ENCODE measurements at regions not wholly inside any gene's neighbourhood (a gene's known extent, or its start where the extent isn't known, plus 50 kb on each side); places are given as distances from the start of the nearest gene placed in this dataset.
A peak's percentile ranks its signal among the peaks of the same experiment; 100 is the strongest.

DNA sequence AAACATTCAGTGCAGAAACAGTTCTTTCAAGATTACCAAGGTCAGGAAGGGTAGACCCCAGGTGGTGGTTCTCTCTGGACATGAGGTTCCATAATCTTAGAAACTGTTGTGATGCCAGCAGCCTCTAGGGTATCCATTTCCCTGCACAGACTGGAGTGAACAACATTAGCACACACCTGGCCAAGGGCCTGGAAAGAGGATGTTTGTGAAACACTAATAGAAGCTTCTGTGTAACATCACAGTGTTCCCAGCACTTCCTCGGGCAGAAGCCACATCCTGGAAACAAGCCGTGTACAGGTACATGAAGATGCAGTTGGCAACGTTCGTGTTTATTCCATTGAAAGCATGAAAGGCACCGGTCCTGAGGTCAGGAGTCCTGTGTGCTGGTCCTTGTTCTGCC, 598.2 kb upstream of the KLF4 start:
- H3K36me3 ChIP-seq (ENCODE audit: insufficient read depth) = no peaks in the 10 kb centered on the region; the same call in 1 of the 2 replicates
- ATAC-seq (no peak), DNase-seq (ENCODE audit: low spot score) (no peak)
- no peak overlapping the region for H3K4me2 ChIP-seq
- H3K27me3 ChIP-seq (ENCODE audit: insufficient read depth) = peaks cover 14% of the 10 kb centered on the region
- Mint-ChIP-seq H3K27me3 (ENCODE audit: insufficient read depth, low read depth, poor library complexity) (peaks cover 6% of the 10 kb centered on the region), H3K27ac (no peak overlapping the region), H3K9me3 (peaks cover 12% of the 10 kb centered on the region; the same call in 2 of the 3 replicates), H3K4me1 (peaks cover 17% of the 10 kb centered on the region), H3K4me3 (no peak overlapping the region), H3K36me3 (ENCODE audit: low read depth) (peaks cover 6% of the 10 kb centered on the region)
- no peak overlapping the region for H3K27ac ChIP-seq (ENCODE audit: low read depth)
- no peak overlapping the region for H2AFZ ChIP-seq
- no peak overlapping the region for H3K4me3 ChIP-seq
- H4K20me1 ChIP-seq (replicated peaks; ENCODE audit: insufficient read depth) = no peaks in the 10 kb centered on the region
- no peaks in the 10 kb centered on the region for H3F3A ChIP-seq (replicated peaks; ENCODE audit: low read depth)
- peaks cover 48% of the 10 kb centered on the region for H3K9me2 ChIP-seq (ENCODE audit: insufficient read depth)
- peaks cover 22% of the 10 kb centered on the region for H3K4me1 ChIP-seq (ENCODE audit: insufficient read depth)
- TF ChIP-seq, protein P1, sequence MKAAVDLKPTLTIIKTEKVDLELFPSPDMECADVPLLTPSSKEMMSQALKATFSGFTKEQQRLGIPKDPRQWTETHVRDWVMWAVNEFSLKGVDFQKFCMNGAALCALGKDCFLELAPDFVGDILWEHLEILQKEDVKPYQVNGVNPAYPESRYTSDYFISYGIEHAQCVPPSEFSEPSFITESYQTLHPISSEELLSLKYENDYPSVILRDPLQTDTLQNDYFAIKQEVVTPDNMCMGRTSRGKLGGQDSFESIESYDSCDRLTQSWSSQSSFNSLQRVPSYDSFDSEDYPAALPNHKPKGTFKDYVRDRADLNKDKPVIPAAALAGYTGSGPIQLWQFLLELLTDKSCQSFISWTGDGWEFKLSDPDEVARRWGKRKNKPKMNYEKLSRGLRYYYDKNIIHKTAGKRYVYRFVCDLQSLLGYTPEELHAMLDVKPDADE (IDR thresholded peaks at IDR 0.05) = no peak
- TF ChIP-seq EZH2phosphoT487 (IDR thresholded peaks at IDR 0.05; ENCODE audit: unreplicated experiment) = no peak
- TF ChIP-seq ZNF331 (CRISPR knock-in tag; IDR thresholded peaks at IDR 0.05; ENCODE audit: low read depth) = no peak
- no peaks in the 10 kb centered on the region for H3K79me2 ChIP-seq (replicated peaks; ENCODE audit: insufficient read depth)

DNA sequence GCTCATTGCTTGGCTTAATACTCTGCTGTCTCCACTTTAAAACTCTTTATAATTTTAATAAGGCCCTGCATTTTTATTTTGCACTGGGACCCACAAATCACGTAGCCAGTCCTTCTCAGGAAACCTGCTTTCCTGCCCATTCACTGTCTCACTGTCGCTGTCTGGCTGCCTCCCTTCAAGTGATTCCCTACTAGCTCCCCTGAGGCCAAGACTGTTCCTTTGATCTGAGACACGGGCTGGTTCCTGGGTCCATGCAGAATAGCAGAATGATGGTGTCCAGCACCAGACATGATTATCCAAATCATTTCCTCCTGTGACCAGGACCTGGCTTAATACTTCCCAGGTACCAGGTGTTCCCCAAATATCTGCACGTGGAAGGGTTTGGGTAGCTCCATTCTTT, 597.1 kb upstream of the KLF4 start:
- Histone ChIP-seq H3K4me3 (no peak overlapping the region), H3K27me3 (ENCODE audit: insufficient read depth) (peaks cover 14% of the 10 kb centered on the region), H3F3A (replicated peaks; ENCODE audit: low read depth) (no peaks in the 10 kb centered on the region), H3K9me2 (ENCODE audit: insufficient read depth) (peaks cover 48% of the 10 kb centered on the region), H3K79me2 (replicated peaks; ENCODE audit: insufficient read depth) (no peaks in the 10 kb centered on the region), H3K36me3 (ENCODE audit: insufficient read depth) (no peaks in the 10 kb centered on the region; the same call in 1 of the 2 replicates), H4K20me1 (replicated peaks; ENCODE audit: insufficient read depth) (no peaks in the 10 kb centered on the region), H2AFZ (no peak overlapping the region), H3K4me2 (peak overlapping the region; percentile 42), H3K4me1 (ENCODE audit: insufficient read depth) (peaks cover 22% of the 10 kb centered on the region), H3K27ac (ENCODE audit: low read depth) (no peak overlapping the region)
- Mint-ChIP-seq H3K27me3 (ENCODE audit: insufficient read depth, low read depth, poor library complexity) (peaks cover 6% of the 10 kb centered on the region), H3K9me3 (peaks cover 6% of the 10 kb centered on the region; the same call in 2 of the 3 replicates), H3K4me1 (peaks cover 17% of the 10 kb centered on the region), H3K36me3 (ENCODE audit: low read depth) (no peaks in the 10 kb centered on the region; the same call in 1 of the 3 replicates), H3K27ac (no peak overlapping the region), H3K4me3 (no peak overlapping the region; the same call in 2 of the 3 replicates)
- ATAC-seq = peak; percentile 85
- no peak for TF ChIP-seq EZH2phosphoT487 (IDR thresholded peaks at IDR 0.05; ENCODE audit: unreplicated experiment)
- no peak for TF ChIP-seq CREB1 (CRISPR knock-in tag; IDR thresholded peaks at IDR 0.05; ENCODE audit: low read depth)
- TF ChIP-seq, protein P2, sequence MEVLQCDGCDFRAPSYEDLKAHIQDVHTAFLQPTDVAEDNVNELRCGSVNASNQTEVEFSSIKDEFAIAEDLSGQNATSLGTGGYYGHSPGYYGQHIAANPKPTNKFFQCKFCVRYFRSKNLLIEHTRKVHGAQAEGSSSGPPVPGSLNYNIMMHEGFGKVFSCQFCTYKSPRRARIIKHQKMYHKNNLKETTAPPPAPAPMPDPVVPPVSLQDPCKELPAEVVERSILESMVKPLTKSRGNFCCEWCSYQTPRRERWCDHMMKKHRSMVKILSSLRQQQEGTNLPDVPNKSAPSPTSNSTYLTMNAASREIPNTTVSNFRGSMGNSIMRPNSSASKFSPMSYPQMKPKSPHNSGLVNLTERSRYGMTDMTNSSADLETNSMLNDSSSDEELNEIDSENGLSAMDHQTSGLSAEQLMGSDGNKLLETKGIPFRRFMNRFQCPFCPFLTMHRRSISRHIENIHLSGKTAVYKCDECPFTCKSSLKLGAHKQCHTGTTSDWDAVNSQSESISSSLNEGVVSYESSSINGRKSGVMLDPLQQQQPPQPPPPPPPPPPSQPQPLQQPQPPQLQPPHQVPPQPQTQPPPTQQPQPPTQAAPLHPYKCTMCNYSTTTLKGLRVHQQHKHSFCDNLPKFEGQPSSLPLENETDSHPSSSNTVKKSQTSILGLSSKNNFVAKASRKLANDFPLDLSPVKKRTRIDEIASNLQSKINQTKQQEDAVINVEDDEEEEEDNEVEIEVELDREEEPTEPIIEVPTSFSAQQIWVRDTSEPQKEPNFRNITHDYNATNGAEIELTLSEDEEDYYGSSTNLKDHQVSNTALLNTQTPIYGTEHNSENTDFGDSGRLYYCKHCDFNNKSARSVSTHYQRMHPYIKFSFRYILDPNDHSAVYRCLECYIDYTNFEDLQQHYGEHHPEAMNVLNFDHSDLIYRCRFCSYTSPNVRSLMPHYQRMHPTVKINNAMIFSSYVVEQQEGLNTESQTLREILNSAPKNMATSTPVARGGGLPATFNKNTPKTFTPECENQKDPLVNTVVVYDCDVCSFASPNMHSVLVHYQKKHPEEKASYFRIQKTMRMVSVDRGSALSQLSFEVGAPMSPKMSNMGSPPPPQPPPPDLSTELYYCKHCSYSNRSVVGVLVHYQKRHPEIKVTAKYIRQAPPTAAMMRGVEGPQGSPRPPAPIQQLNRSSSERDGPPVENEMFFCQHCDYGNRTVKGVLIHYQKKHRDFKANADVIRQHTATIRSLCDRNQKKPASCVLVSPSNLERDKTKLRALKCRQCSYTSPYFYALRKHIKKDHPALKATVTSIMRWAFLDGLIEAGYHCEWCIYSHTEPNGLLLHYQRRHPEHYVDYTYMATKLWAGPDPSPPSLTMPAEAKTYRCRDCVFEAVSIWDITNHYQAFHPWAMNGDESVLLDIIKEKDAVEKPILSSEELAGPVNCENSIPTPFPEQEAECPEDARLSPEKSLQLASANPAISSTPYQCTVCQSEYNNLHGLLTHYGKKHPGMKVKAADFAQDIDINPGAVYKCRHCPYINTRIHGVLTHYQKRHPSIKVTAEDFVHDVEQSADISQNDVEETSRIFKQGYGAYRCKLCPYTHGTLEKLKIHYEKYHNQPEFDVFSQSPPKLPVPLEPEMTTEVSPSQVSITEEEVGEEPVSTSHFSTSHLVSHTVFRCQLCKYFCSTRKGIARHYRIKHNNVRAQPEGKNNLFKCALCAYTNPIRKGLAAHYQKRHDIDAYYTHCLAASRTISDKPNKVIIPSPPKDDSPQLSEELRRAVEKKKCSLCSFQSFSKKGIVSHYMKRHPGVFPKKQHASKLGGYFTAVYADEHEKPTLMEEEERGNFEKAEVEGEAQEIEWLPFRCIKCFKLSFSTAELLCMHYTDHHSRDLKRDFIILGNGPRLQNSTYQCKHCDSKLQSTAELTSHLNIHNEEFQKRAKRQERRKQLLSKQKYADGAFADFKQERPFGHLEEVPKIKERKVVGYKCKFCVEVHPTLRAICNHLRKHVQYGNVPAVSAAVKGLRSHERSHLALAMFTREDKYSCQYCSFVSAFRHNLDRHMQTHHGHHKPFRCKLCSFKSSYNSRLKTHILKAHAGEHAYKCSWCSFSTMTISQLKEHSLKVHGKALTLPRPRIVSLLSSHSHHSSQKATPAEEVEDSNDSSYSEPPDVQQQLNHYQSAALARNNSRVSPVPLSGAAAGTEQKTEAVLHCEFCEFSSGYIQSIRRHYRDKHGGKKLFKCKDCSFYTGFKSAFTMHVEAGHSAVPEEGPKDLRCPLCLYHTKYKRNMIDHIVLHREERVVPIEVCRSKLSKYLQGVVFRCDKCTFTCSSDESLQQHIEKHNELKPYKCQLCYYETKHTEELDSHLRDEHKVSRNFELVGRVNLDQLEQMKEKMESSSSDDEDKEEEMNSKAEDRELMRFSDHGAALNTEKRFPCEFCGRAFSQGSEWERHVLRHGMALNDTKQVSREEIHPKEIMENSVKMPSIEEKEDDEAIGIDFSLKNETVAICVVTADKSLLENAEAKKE (CRISPR knock-in tag; IDR thresholded peaks at IDR 0.05) = peak; percentile 38; the same call in 1 of the 2 replicates
- DNase-seq (ENCODE audit: low spot score) = peak; percentile 20

Data from GM23338 (cell line).